ENCODE measurements at regions not wholly inside any gene's neighbourhood (a gene's known extent, or its start where the extent isn't known, plus 50 kb on each side); places are given as distances from the start of the nearest gene placed in this dataset.

DNA sequence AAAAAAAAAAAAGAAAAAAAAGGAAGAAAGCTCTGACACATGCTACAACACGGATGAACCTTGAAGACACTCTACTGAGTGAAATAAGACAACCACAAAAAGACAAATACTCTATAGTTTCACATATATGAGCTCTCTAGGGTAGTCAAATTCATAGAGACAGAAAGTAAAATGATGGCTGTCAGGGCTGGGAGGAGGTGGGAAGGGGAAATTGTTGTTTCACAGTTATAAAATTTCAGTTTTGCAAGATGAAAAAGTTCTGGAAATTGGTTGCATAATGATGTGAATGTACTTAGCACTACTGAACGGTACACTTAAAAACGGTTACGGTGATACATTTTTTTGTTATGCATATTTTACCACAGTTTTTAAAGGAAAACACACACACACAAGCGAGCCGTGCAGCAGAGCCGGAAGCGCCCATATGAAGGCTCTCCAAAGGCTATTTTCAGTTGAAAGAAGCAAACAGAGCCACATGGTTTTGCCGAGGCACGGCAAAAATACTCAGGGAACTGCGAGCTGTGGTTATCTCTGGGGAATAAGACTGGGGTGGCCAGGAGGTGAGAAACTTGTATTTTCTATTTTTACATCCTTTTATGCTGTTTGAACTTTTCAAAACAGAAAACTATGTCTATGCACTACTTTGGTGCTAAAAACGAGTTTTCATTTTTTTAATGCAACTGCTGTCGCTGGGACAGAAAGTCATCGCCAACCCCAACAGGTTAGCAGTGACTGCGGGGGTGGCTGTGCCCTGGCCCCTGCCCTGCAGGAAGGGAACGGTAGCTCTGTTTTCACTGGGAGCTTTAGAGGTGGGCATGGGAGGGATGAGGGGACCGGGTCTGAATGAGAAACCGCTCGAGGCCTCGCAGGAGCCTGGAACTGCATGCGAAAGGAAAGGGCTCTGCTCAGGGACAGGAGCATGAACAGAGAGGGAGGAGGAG is 132.9 kb downstream of the OAT start:
- DNase-seq, result no peak

DNA sequence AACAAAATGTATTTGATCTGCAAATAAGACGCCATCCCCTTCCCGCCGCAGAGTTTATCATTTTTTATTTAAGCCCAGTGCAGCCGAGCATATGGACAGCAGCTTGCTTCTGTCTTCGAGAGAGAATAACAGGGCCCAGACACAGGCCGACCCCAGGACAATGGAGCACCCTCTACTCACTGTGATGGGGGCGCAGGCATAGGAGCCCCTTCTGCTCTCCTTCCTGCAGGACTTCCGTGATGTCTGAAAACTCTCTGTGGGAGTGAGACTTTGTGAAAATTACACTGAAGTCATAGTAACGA is 134.8 kb downstream of the OAT start:
- DNase-seq, result no peak

GRCh38 chr10:124283215-124283948 is 135.3 kb downstream of the OAT start:
- DNase-seq, result no peak

DNA sequence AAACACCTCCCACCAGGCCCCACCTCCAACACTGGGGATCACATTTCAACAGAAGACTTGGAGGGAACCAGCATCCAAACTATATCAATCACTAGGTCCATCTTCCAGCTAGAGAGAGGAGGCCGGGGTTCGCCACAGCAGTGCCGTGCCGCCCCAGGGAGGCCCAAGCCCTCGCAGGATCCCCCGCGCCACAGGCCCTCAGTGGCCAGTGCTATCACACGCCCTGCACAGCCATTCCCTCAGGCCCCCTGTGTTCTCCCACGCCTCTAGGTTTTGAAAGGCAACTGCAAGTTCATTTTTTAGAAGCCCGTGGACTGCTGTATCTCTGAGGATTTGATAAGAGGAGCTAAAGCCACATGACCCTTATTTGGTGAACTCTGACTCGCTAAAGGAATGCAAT is 136.4 kb downstream of the OAT start:
- no peak for DNase-seq

- no peak for DNase-seq
Observed at GRCh38 chr10:124281666-124282065, 137.1 kb downstream of the OAT start.

DNA sequence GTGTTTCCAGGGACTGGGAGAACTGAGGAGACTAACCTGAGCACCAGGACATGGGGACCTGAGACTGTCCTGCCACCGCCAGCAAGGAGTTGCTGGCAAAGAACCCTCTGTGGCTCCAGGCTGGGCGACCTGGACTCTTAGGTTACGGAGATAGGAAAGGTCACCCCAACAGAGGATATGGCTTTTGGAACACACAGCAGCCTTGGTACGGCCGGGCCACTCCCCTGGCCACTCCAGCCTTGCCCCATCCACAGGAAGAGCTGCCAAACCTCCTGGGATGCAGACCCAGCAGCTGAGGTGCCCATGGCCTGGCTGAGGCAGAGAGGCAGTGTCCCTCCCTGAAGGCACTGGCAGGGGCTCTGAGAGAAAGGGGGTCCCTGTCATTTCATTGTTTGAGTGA is 137.8 kb downstream of the OAT start:
- no peak for DNase-seq

- no peak for DNase-seq
Observed at GRCh38 chr10:124279882-124280281, 138.8 kb downstream of the OAT start.

DNA sequence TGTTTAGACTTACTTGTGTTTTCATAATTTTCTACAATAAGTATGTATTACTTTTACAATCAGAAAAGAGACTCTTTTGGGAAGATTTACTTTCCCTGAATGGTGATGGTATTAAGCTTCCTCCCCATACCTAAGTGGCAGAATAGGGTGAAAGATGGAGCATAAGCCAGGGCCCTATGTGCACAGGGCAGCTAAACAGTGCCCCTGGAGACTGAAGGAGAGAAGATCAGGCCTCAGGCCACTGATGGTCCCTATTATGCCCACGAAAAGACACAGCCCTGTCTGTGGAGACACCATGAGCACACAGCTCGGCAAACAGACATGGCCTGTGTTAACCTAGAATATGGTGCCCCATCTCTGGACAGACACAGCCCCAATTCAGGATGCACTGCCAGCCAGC is 139.4 kb downstream of the OAT start:
- no peak for DNase-seq

DNA sequence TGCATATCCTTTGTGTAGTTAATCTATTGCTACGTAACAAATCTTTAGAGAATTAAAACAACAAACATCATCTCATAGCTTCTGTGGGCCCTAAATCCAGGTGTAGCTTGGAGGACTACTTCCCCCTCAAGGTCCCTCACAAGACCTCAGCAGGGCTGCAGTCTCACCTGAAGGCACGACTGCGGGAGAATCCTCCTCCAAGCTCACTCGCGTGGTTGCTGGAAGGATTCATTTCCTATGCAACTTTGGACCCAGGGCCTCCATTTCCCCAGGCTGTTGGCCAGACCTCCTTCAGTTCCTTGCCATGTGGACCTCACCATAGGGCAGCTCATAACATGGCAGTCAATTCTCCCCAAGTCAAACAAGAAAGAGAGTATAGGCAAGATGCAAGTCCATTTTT is 140.4 kb downstream of the OAT start:
- DNase-seq, result no peak

DNA sequence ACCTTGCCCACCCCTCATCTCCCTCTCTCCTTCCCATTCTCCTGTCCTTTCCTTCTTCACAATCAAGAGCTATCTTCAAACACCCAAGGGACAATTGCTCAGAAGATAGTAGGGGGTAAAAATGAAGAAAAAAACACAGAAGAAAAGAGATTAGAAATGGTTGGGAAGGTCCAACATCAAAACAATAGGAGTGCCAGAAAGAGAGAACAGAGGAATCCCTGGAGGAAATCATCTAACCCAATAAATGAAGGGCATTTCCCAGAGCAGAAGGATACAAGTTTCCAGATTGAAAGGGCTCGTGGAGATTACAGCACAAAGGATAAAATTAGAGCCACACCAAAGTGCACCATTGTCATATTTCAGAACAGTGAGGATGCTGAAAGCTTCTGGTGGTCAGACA is 145.6 kb downstream of the OAT start:
- DNase-seq, result no peak

DNA sequence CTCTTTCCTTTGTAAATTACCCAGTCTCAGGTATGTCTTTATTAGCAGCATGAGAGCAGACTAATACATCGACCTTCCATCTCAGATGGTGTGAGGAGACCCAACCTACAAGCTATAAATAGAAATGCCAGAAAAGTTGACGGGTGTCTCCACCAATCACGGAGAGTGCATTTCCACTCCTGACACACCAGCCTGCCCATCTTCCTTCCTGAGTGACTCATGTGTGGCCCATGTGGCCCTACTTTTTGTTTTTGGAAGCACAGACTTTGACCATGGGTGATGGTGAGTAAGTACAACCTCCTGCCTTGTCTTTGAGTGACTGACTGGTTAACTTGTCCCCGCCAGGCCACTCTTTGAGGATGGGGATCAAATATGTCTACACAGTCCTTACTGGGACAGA is 147.0 kb downstream of the OAT start:
- no peak for DNase-seq

DNA sequence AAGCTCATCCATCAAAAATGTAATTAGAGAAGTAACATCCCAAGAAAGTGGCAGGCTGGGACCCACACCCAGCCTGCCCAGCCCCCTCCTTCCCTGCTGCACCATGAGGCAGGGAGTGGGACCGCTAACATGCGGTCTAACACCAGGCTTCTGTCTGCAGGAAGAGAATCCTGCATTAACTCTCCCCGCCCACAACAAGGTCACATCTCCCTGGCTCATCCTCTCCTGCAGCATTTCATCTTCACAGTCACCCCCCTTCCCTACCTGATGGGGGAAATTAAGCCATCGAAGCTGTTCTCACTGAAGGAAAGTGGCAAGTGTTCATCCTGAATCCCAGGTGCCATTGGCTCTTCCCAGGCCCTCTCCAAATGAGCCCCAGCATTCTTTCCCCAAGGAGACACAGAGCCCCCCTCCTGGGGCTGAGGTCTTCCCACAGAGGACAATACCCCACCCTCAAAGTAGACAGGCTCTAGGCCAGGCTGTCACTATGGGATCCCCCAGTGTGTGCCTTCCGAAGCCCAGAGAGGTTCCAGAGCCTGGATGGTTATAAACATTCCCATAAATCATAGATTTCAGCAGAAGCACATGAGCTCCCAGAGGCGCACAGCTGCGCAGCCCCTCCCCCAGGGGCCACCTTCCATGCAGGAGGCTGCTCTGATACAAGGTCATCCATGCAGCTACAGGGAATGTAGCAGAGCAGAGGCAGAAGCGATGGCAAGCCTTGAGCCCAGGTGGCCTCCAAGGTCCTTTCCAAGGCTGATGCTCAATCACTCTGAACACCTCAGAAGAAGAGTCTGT is 148.0 kb downstream of the OAT start:
- DNase-seq, result no peak

GRCh38 chr10:124268976-124269375 is 149.7 kb downstream of the OAT start:
- no peak for DNase-seq

GRCh38 chr10:124267911-124268549 is 150.7 kb downstream of the OAT start:
- no peak for DNase-seq

GRCh38 chr10:124267231-124267885 is 151.4 kb downstream of the OAT start:
- DNase-seq, result no peak

DNA sequence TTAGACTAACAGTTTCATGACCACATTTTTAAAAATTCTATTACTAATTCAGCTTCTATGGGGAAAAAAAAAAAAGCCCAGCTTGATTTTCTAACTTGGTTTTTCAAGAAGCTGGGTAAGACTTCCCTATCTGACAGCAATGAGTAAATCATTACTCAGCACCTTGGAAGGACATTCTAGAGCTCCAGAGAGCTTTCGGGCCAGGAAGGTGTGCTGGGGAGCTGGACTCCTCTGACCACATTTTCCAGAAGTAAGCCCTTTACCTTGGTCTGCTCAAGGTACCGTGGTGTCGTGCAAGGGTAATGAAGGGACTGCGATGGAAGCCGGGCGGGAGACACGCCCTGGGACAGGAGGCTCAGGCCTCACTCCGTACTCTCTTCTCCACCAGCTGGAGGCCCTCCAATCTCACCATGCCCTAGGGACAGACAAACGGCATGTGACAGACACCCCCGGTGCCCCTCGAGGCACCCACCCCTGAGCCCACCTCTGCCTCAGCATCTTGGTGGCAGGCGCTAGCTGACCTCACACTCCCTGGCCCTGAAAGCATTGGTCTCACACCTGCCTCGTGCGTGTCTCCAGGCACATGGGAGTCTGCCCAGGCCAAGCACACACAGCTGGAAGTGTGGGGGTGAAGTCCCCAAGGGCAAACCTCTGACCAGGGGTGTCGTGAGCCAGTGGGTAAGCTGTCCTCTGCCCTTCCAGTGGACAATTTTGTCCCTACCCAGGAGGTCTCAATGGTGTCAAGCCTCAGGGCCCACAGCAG is 152.1 kb downstream of the OAT start:
- DNase-seq, result no peak

DNA sequence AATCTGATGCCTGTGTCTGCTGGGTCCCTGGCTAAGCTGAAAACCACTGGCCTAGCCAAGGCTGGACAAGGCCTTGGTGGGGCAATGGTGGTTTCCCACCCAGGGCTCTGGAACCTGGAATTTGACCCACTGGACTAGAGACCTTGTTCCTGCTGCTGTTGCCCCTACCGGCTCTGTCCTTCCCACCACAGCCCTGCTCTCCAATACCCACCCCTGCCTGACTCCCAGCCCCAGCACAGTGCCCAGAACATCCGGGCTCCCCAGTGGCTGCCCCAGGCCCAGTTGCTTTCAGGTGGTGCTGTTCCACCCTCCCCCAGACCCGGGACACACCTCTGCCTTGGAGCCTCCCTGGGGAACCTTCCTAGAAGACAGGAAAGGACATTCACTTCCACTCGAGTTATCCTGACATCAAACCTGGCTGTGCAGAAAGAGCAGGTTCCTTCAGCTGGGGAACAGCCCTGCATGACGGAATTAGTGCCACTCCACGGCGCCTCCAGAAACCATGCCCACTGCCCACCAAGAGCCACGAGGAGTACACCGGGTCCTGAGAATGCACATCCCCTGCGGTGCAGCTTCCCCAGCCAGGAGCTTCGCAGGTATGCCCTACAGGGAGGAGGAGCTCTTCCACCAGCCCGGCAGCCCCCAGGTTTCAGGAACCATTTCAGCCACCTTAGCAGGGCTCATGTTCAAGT is 152.8 kb downstream of the OAT start:
- no peak for DNase-seq

GRCh38 chr10:124265391-124265745 is 153.4 kb downstream of the OAT start:
- DNase-seq, result no peak

DNA sequence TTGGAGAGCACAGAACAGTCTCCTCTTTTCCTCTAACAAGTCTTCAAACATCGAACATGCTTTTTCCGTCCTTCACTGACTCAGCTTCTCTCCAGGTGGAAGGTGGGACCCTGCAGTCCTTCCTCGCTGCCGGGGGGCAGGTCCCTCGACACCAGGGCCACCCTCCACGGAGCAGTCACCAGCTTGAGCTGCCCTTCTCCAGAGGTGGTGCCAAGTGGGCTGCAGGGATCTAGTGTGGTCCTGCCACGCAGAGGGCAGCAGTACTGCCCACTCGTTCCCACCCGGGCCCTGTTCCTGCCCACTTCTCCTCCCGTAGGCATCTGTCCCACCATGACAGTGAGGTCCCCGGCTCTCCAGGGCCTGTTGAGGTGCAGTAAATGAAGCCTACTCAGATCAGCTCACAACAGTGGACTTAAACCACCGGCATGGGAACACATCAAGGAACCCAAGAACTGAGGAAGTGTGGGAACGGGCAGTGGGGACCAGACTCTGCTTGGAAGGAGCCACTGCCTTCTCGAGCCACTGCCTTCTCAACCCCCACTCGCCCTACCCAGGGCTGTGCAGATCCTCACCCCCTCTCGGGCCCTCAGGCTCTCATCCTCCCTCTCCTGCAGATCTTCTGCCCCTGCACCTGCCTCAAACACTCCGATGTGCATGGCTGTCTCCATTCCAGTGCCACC is 153.9 kb downstream of the OAT start:
- no peak for DNase-seq

DNA sequence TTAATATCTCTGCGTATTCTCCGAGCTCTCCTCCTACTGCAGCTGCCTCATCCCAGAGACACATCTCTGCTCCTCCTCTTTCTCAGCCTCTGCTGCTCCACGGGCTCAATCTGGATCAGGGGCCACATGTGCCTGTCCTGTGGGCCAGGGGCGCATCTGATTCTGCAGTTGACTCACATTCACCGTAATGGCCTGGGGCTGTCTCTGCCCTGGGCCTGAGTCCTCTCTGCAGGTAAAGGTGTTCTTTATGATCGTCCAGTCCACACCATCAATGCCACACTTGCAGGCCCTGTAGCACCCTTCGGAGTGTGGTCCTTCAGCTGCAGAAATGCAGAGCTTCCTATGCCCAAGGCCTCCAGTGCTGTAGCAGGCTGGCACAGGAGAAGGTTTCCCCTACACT is 154.5 kb downstream of the OAT start:
- no peak for DNase-seq

DNA sequence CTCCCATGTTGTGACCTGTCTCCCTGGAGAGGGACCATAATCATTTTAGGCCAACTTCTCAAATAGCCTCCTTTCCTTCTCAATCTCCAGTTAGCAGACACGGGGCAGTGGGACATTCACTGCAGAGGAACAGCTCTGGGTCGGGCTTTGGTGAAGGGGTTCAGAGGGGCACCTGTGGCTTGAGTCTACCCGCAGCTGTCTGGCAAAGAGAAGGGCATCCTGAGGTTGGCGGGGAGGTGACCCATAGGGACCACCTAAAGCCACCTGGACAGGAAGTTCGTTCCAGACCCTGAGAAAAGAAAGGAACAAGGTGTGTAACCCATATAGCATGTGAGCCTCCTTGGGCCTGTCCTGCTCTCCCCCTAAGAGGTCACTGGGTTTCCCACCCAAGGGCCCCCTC is 155.0 kb downstream of the OAT start:
- no peak for DNase-seq

Measured in activated CD4-positive, alpha-beta T cell treated with anti-CD3 and anti-CD28 coated beads, Interleukin-2, Interleukin-6, amounts not matched to agents 100 ng/mL and 50 ng/mL, durations not matched to agents 16 hours and 8 hours (primary cell).